Panc1 (cell line): ENCODE measurements at regions not wholly inside any gene's neighbourhood (a gene's known extent, or its start where the extent isn't known, plus 50 kb on each side); places are given as distances from the start of the nearest gene placed in this dataset.

Experiments used
- ATAC-seq: fragments of 200-7000 bp; cut with Tn5 transposase; 2 replicates; pipeline ENCODE4 v1.9.1; 2020; ENCODE audit warnings: mild to moderate bottlenecking, moderate library complexity
- BruUV-seq: library from RNA; stranded (reverse); fragments of 400-500 nt; replicated peaks from 2 replicates; lab custom pipeline; 2021; lab: Mats Ljungman, UMichigan
- CTCF ChIA-PET: fragments of 300-600 bp; sonication (Branson Sonifier 250); formaldehyde crosslinking; loops from one replicate; lab custom pipeline; 2022; ENCODE audit warnings: antibody characterized with exemption; lab: Charles Lee
- POLR2A ChIA-PET: fragments of 300-600 bp; sonication (Branson Sonifier 250); formaldehyde crosslinking; loops from one replicate; lab custom pipeline; 2022; ENCODE audit warnings: antibody characterized with exemption; lab: Charles Lee
- DNase-seq: peaks from one replicate; pipeline ENCODE4 v3.0.0-alpha.2; 2010; ENCODE audit warnings: low read depth, low spot score
- H3K27ac ChIP-seq: 2 replicates; pipeline ENCODE4 v1.5.1; 2011; ENCODE audit warnings: mild to moderate bottlenecking, low read length, inconsistent platforms
- H3K27me3 ChIP-seq: fragments of 200-500 bp; sonication (Bioruptor generic); 2 replicates; pipeline ENCODE4 v1.6.0; 2014; ENCODE audit warnings: low read length, inconsistent platforms; ENCODE audit not compliant: control insufficient read depth, insufficient read depth
- H3K36me3 ChIP-seq: fragments of 200-500 bp; sonication (Bioruptor generic); 2 replicates; pipeline ENCODE4 v1.5.1; 2014; ENCODE audit warnings: inconsistent platforms, mild to moderate bottlenecking, low read length, moderate library complexity; ENCODE audit not compliant: control insufficient read depth, insufficient read depth
- H3K4me1 ChIP-seq: 2 replicates; pipeline ENCODE4 v1.5.1; 2011; ENCODE audit warnings: inconsistent platforms, mild to moderate bottlenecking, low read length, moderate library complexity; ENCODE audit not compliant: control insufficient read depth, insufficient read depth
- H3K4me3 ChIP-seq, 2 experiments: 2 replicates each; pipeline ENCODE4 v1.5.1; 2011 to 2012; ENCODE audit warnings: low read depth in 2 of 2, low read length in 2 of 2, mild to moderate bottlenecking in 2 of 2, inconsistent platforms in 1 of 2, moderate library complexity in 1 of 2
- H3K9me3 ChIP-seq: fragments of 200-500 bp; sonication (Bioruptor generic); 2 replicates; pipeline ENCODE4 v1.5.1; 2014; ENCODE audit warnings: low read depth, mild to moderate bottlenecking, inconsistent platforms, low read length, moderate library complexity; ENCODE audit not compliant: control insufficient read depth, insufficient read depth
- CTCF ChIP-seq: fragments of 450-650 bp; IDR thresholded peaks from 2 replicates; pipeline ENCODE4 v1.5.1; 2017; ENCODE audit warnings: mild to moderate bottlenecking
- POLR2AphosphoS5 ChIP-seq: IDR thresholded peaks from 2 replicates; pipeline ENCODE4 v1.6.1; 2012; ENCODE audit warnings: mild to moderate bottlenecking, low read depth, low read length, moderate library complexity
- SIN3A ChIP-seq: IDR thresholded peaks from 2 replicates; pipeline ENCODE4 v1.6.1; 2012; ENCODE audit warnings: low read depth, mild to moderate bottlenecking, low read length, moderate library complexity, borderline replicate concordance; ENCODE audit not compliant: insufficient read depth
- TCF7L2 ChIP-seq: IDR thresholded peaks from 2 replicates; pipeline ENCODE4 v1.6.1; 2011; ENCODE audit warnings: mild to moderate bottlenecking, low read depth, low read length, inconsistent platforms
- in situ Hi-C: cut with HindIII; loops from 2 replicates; pipeline ENCODE4 v1.10.0; 2016; ENCODE audit warnings: low sequenced_read_pairs, low pct_unique_long_range_greater_than_20kb
- intact Hi-C: fragments of 100-400 bp; cut with micrococcal nuclease; formaldehyde crosslinking; loops from one replicate; pipeline ENCODE4 v1.10.0; 2022; ENCODE audit not compliant: unreplicated experiment
- TF ChIP-seq, protein P1 (sequence below), 2 experiments: IDR thresholded peaks; 2 replicates each; pipeline ENCODE4 v1.6.1; 2011 to 2012; ENCODE audit warnings: low read depth in 2 of 2, control low read depth in 1 of 2, low read length in 1 of 2, mild to moderate bottlenecking in 1 of 2, moderate library complexity in 1 of 2; ENCODE audit not compliant: insufficient read depth in 1 of 2

DNA sequence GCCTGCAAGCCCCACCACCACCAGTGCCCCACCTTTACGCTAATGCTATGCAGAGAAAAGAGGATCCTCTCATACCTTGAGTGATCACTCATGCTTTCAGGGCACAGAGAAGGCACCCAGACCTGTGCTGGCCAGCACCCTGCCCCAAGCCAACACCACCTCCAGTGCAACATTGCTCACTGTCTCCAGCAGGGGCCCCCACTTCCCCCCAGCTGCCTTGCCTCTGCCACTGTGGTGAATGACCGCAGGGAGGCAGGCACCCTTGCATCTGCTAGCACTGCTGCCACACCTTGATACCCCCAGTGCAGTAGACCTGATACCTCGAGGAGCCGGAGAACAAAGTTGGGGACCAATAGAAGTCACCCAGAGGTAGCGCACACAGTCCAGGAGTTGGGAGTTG, 139.2 kb upstream of the PLN start:
- TF ChIP-seq SIN3A, result no peak
- no peak for TF ChIP-seq POLR2AphosphoS5
- no peak for TF ChIP-seq CTCF
- TF ChIP-seq TCF7L2, result no peak
- TF ChIP-seq, protein P1, sequence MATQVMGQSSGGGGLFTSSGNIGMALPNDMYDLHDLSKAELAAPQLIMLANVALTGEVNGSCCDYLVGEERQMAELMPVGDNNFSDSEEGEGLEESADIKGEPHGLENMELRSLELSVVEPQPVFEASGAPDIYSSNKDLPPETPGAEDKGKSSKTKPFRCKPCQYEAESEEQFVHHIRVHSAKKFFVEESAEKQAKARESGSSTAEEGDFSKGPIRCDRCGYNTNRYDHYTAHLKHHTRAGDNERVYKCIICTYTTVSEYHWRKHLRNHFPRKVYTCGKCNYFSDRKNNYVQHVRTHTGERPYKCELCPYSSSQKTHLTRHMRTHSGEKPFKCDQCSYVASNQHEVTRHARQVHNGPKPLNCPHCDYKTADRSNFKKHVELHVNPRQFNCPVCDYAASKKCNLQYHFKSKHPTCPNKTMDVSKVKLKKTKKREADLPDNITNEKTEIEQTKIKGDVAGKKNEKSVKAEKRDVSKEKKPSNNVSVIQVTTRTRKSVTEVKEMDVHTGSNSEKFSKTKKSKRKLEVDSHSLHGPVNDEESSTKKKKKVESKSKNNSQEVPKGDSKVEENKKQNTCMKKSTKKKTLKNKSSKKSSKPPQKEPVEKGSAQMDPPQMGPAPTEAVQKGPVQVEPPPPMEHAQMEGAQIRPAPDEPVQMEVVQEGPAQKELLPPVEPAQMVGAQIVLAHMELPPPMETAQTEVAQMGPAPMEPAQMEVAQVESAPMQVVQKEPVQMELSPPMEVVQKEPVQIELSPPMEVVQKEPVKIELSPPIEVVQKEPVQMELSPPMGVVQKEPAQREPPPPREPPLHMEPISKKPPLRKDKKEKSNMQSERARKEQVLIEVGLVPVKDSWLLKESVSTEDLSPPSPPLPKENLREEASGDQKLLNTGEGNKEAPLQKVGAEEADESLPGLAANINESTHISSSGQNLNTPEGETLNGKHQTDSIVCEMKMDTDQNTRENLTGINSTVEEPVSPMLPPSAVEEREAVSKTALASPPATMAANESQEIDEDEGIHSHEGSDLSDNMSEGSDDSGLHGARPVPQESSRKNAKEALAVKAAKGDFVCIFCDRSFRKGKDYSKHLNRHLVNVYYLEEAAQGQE (IDR thresholded peaks at IDR 0.05; ENCODE audit: insufficient read depth in 1 of 2, low read depth in 2 of 2, low read length in 1 of 2), result no peak
- ChIA-PET POLR2A (no interaction called here), CTCF (no interaction called here)
- no peaks in the 10 kb centered on the region for H3K4me1 ChIP-seq
- H3K4me3 ChIP-seq, result no peak overlapping the region
- in situ Hi-C loops, result no loop called here
- H3K27me3 ChIP-seq, result no peaks in the 10 kb centered on the region
- DNase-seq, result no peak
- no TSS peak for BruUV-seq
- H3K27ac ChIP-seq, result no peak overlapping the region
- no peaks in the 10 kb centered on the region for H3K36me3 ChIP-seq
- ATAC-seq, result no peak
- intact Hi-C loops, result no loop called here
- no peaks in the 10 kb centered on the region for H3K9me3 ChIP-seq

- BruUV-seq, result no TSS peak
- intact Hi-C loops, result no loop called here
These were observed 138.1 kb upstream of the PLN start for GRCh38 chr6:118410001-118410400.

More at GRCh38 chr6:118410001-118410400, 138.1 kb upstream of the PLN start:
- Histone ChIP-seq H3K36me3 (no peaks in the 10 kb centered on the region), H3K4me3 (no peak overlapping the region), H3K27me3 (no peaks in the 10 kb centered on the region), H3K4me1 (no peaks in the 10 kb centered on the region), H3K9me3 (no peaks in the 10 kb centered on the region), H3K27ac (no peak overlapping the region)
- DNase-seq (no peak), ATAC-seq (no peak)
- in situ Hi-C loops, result no loop called here
- CTCF ChIA-PET, result no interaction called here
- TF ChIP-seq, protein P1 (IDR thresholded peaks at IDR 0.05; ENCODE audit: insufficient read depth in 1 of 2, low read depth in 2 of 2, low read length in 1 of 2), result no peak
- no peak for TF ChIP-seq SIN3A
- TF ChIP-seq POLR2AphosphoS5, result no peak
- TF ChIP-seq TCF7L2, result no peak
- no peak for TF ChIP-seq CTCF
- POLR2A ChIA-PET, result no interaction called here
